DND-41 (cell line): ENCODE measurements at regions not wholly inside any gene's neighbourhood (a gene's known extent, or its start where the extent isn't known, plus 50 kb on each side); places are given as distances from the start of the nearest gene placed in this dataset.

Source experiments
- CTCF ChIP-seq: IDR thresholded peaks from 2 replicates; pipeline ENCODE4 v1.5.1; 2012; ENCODE audit warnings: borderline replicate concordance, low read length, moderate library complexity, mild to moderate bottlenecking; ENCODE audit not compliant: poor library complexity, severe bottlenecking; ENCODE audit errors: extremely low read depth
- EZH2 ChIP-seq: IDR thresholded peaks from 3 replicates; pipeline ENCODE4 v1.6.1; 2012; ENCODE audit warnings: borderline replicate concordance, low read depth, mild to moderate bottlenecking, moderate library complexity, low read length, inconsistent platforms; ENCODE audit not compliant: severe bottlenecking

- TF ChIP-seq CTCF (no peak), EZH2 (no peak)
These were observed 269.9 kb downstream of the TLR4 start for GRCh38 chr9:117974108-117974507.
